Mucosa of descending colon (tissue), 3 donors: ENCODE measurements at regions not wholly inside any gene's neighbourhood (a gene's known extent, or its start where the extent isn't known, plus 50 kb on each side); places are given as distances from the start of the nearest gene placed in this dataset.

Experiments used
- ATAC-seq: fragments of 200-7000 bp; cut with Tn5 transposase; one replicate; pipeline ENCODE4 v1.9.1; 2020; ENCODE audit warnings: mild to moderate bottlenecking, moderate library complexity
- DNase-seq, 3 donors: peaks; one replicate each; pipeline ENCODE4 v3.0.0-alpha.2; 2020
- H3K36me3 ChIP-seq: fragments of 200-600 bp; one replicate; pipeline ENCODE4 v1.8.0; 2021; ENCODE audit warnings: low read depth, mild to moderate bottlenecking
- H3K4me1 ChIP-seq: fragments of 200-600 bp; one replicate; pipeline ENCODE4 v1.8.0; 2021; ENCODE audit warnings: low read depth, mild to moderate bottlenecking
- H3K4me3 ChIP-seq: fragments of 200-600 bp; one replicate; pipeline ENCODE4 v1.8.0; 2021; ENCODE audit warnings: mild to moderate bottlenecking
- H3K9me3 ChIP-seq: fragments of 200-600 bp; one replicate; pipeline ENCODE4 v1.8.0; 2021; ENCODE audit warnings: mild to moderate bottlenecking
- CTCF ChIP-seq: fragments of 200-600 bp; IDR thresholded peaks from one replicate; pipeline ENCODE4 v1.8.0; 2022; ENCODE audit warnings: antibody characterized with exemption, mild to moderate bottlenecking
- intact Hi-C, 2 donors: fragments of 100-400 bp; cut with DNase I in 1 of 2; cut with micrococcal nuclease in 1 of 2; formaldehyde crosslinking; loops; one replicate each; pipeline versions ENCODE4 v1.11.0 to v1.11.1; 2022; cut with DNase I, micrococcal nuclease
- donor health status: DM: no; HTN: no; CAD: no; lungs with moderate emphysema.
- donor health status: DM: no; HTN: no; CAD: no.
- donor health status: DM: no; HTN: yes; CAD: no.

DNA sequence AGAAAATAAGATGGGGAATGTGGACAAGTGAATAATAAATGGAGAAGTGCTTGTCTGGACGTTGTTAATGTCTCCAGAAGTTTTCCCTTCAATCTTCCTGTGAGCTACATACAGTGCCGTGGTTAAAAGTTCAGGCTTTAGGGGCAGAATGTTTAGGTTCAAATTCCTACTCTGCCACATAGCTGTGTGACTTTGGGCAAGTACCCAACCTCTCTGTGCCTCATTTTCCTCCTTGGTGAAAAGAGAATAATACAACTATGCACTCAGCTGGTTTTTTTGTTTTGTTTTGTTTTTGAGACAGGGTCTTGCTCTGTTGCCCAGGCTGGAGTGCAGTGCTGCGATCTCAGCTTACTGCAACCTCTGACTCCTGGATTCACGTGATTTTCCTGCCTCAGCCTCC, 143.5 kb downstream of the CHIC2 start:
- no peak for TF ChIP-seq CTCF
- Histone ChIP-seq H3K4me1 (no peaks in the 10 kb centered on the region), H3K4me3 (no peak overlapping the region), H3K36me3 (no peaks in the 10 kb centered on the region), H3K9me3 (no peaks in the 10 kb centered on the region)
- no peak for DNase-seq
- ATAC-seq: no peak
- intact Hi-C loops: no loop called here

DNA sequence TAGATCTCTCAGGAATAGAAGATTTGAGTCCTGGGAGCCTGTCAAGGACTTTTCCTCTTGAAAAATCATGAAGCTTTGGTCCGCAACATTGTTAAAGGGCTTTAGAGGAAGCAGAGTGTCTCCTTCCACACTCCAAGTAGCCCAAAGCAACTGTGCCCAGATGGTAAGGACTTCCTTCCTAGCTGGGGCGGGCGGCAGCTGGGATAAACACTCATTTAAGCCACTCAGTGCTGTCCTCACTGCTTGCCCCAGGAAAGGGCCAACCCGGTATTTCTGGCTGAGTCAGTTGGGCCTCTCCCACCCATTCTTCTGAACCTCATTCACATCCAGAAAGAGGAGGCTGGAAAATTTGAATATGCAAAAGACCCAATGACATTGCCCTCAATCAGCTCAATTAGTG, 144.3 kb downstream of the CHIC2 start:
- no peaks in the 10 kb centered on the region for H3K4me1 ChIP-seq
- H3K4me3 ChIP-seq: no peak overlapping the region
- no peak for TF ChIP-seq CTCF
- no peaks in the 10 kb centered on the region for H3K36me3 ChIP-seq
- no peaks in the 10 kb centered on the region for H3K9me3 ChIP-seq
- DNase-seq (no peak), ATAC-seq (no peak)
- intact Hi-C loops: no loop called here

DNA sequence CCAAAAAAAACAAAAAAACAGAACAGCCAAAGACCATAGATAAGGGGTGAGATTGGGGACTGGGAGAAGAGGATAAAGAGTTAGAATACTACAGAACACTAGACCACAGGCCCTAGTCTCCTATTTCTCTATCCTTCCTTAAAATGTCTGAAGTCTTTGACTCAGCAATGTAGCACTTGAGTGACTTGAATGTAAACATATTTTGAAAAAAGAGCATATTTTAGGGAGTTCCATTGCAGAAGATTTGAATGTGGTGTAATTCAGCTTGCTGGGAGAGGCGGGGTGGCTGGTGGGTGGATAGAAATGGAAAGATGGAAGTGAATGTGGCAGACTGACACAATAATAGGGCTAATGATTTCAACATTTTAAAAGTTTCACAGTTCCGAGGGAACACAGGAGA, 144.9 kb downstream of the CHIC2 start:
- Histone ChIP-seq H3K4me3 (no peak overlapping the region), H3K4me1 (no peaks in the 10 kb centered on the region), H3K36me3 (no peaks in the 10 kb centered on the region), H3K9me3 (no peaks in the 10 kb centered on the region)
- ATAC-seq (no peak), DNase-seq (no peak)
- TF ChIP-seq CTCF: no peak
- intact Hi-C loops: no loop called here

- intact Hi-C loops: no loop called here
- H3K36me3 ChIP-seq: no peaks in the 10 kb centered on the region
Observed at GRCh38 chr4:53917729-53918128, 146.7 kb downstream of the CHIC2 start.

DNA sequence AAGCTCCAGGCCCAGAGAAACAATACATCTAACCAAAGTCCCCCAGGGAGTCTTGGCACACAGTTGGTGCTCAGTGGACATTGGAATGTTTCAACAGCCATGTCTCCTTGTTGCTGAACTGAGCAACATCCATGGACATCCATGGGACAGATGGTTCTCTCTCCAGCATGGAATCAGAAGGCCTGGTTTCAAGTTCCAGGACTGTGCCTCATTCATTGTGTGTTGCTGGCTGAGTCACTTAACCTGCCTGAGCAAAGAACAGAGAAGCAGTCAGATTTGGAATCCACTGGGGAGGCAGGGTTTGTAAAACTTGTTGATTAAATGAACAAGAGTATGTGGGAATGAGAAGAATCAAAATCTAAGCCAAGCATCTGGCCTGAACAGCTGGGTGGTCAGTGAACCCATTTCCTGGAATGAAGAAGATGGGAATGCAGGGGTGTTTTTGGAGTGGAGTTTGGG, 147.9 kb downstream of the CHIC2 start:
- H3K4me3 ChIP-seq: no peak overlapping the region
- no peak for TF ChIP-seq CTCF
- no peak for ATAC-seq
- intact Hi-C loops: no loop called here
- DNase-seq: no peak
- no peaks in the 10 kb centered on the region for H3K4me1 ChIP-seq
- no peaks in the 10 kb centered on the region for H3K9me3 ChIP-seq
- H3K36me3 ChIP-seq: no peaks in the 10 kb centered on the region

More at GRCh38 chr4:53917729-53918128, 146.7 kb downstream of the CHIC2 start:
- Histone ChIP-seq H3K4me1 (no peaks in the 10 kb centered on the region), H3K4me3 (no peak overlapping the region), H3K9me3 (no peaks in the 10 kb centered on the region)
- TF ChIP-seq CTCF: no peak
- ATAC-seq (no peak), DNase-seq (no peak)
